ENCODE measurements at regions not wholly inside any gene's neighbourhood (a gene's known extent, or its start where the extent isn't known, plus 50 kb on each side); places are given as distances from the start of the nearest gene placed in this dataset.

- H3K9me3 ChIP-seq (ENCODE audit: low read length) = no peaks in the 10 kb centered on the region
- no peak overlapping the region for H2AFZ ChIP-seq (ENCODE audit: low read length)
- DNase-seq (ENCODE audit: low spot score) = no peak
- no peaks in the 10 kb centered on the region for H4K20me1 ChIP-seq (ENCODE audit: insufficient read depth, low read length)
- TF ChIP-seq CTCF (conservative IDR thresholded peaks at IDR 0.05; ENCODE audit: low read length) (no peak), EZH2phosphoT487 (IDR thresholded peaks at IDR 0.05; ENCODE audit: borderline replicate concordance, low read depth, low read length) (no peak)
- intact Hi-C loops (cut with micrococcal nuclease; ENCODE audit: unreplicated experiment) = no loop called here
- H3K4me3 ChIP-seq (ENCODE audit: low read depth, low read length, poor library complexity, severe bottlenecking) = no peak overlapping the region
- no TSS peak for BruUV-seq (replicated peaks)
- no peaks in the 10 kb centered on the region for H3K9me2 ChIP-seq (ENCODE audit: insufficient read depth, low read length)
- POLR2A ChIA-PET = interaction anchor here (1.0 to 1.2 kb wide), 3 partner anchors 12 to 335 kb away, joined by 3 to 4 read pairs (median 3); no protein-coding TSS in a partner anchor
- H3K27ac ChIP-seq (ENCODE audit: low read depth, low read length, poor library complexity, severe bottlenecking) = no peak overlapping the region
- no peaks in the 10 kb centered on the region for H3K79me2 ChIP-seq (ENCODE audit: insufficient read depth, low read depth, low read length)
- no peaks in the 10 kb centered on the region for H3K36me3 ChIP-seq (ENCODE audit: insufficient read depth, low read length)
- CTCF ChIA-PET (ENCODE audit: unreplicated experiment) = no interaction called here
- H3K4me2 ChIP-seq (ENCODE audit: low read length) = no peak overlapping the region
- H3K4me1 ChIP-seq (ENCODE audit: insufficient read depth, low read length, poor library complexity, severe bottlenecking) = no peaks in the 10 kb centered on the region
These were observed 349.0 kb upstream of the FAM174A start for GRCh38 chr5:100186181-100186580.

DNA sequence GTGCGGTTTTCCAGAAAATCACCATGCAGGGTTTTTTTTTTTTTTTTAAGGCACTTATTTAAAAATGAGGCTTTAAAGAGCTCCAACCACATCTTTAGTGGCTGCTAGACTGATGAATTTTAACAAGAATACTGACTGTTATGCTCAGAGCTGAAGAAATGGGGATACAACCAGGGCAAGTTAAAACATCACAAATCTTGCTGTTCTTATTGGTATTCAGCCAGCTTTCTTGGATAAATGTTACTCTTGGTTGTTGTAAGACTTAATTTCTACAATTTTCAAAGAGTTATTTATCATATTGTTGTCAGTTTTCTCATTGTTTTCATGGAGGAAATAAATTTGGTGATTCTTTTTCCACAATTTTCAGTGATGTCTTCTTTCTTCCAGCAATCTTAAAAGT, 352.8 kb upstream of the FAM174A start:
- Histone ChIP-seq H3K4me1 (ENCODE audit: insufficient read depth, low read length, poor library complexity, severe bottlenecking) (no peaks in the 10 kb centered on the region), H3K4me3 (ENCODE audit: low read depth, low read length, poor library complexity, severe bottlenecking) (no peak overlapping the region), H4K20me1 (ENCODE audit: insufficient read depth, low read length) (no peaks in the 10 kb centered on the region), H2AFZ (ENCODE audit: low read length) (no peak overlapping the region), H3K79me2 (ENCODE audit: insufficient read depth, low read depth, low read length) (no peaks in the 10 kb centered on the region), H3K9me3 (ENCODE audit: low read length) (no peaks in the 10 kb centered on the region), H3K9me2 (ENCODE audit: insufficient read depth, low read length) (no peaks in the 10 kb centered on the region), H3K27ac (ENCODE audit: low read depth, low read length, poor library complexity, severe bottlenecking) (no peak overlapping the region), H3K4me2 (ENCODE audit: low read length) (no peak overlapping the region), H3K36me3 (ENCODE audit: insufficient read depth, low read length) (no peaks in the 10 kb centered on the region)
- BruUV-seq (replicated peaks) = no TSS peak
- intact Hi-C loops (cut with micrococcal nuclease; ENCODE audit: unreplicated experiment) = no loop called here
- CTCF ChIA-PET (ENCODE audit: unreplicated experiment) = no interaction called here
- POLR2A ChIA-PET = interaction anchor here (0.7 to 1.0 kb wide), 2 partner anchors 9 to 10 kb away, joined by 3 to 6 read pairs; no protein-coding TSS in a partner anchor
- no peak for TF ChIP-seq CTCF (conservative IDR thresholded peaks at IDR 0.05; ENCODE audit: low read length)
- TF ChIP-seq EZH2phosphoT487 (IDR thresholded peaks at IDR 0.05; ENCODE audit: borderline replicate concordance, low read depth, low read length) = no peak
- DNase-seq (ENCODE audit: low spot score) = no peak

GRCh38 chr5:100175346-100175745, 359.8 kb upstream of the FAM174A start:
- intact Hi-C loops (cut with micrococcal nuclease; ENCODE audit: unreplicated experiment) = no loop called here
- BruUV-seq (replicated peaks) = no TSS peak
- Histone ChIP-seq H3K9me2 (ENCODE audit: insufficient read depth, low read length) (no peaks in the 10 kb centered on the region), H3K4me2 (ENCODE audit: low read length) (no peak overlapping the region), H3K4me1 (ENCODE audit: insufficient read depth, low read length, poor library complexity, severe bottlenecking) (no peaks in the 10 kb centered on the region), H3K27ac (ENCODE audit: low read depth, low read length, poor library complexity, severe bottlenecking) (no peak overlapping the region), H4K20me1 (ENCODE audit: insufficient read depth, low read length) (no peaks in the 10 kb centered on the region), H3K9me3 (ENCODE audit: low read length) (no peaks in the 10 kb centered on the region), H3K79me2 (ENCODE audit: insufficient read depth, low read depth, low read length) (no peaks in the 10 kb centered on the region), H3K4me3 (ENCODE audit: low read depth, low read length, poor library complexity, severe bottlenecking) (no peak overlapping the region), H3K36me3 (ENCODE audit: insufficient read depth, low read length) (no peaks in the 10 kb centered on the region), H2AFZ (ENCODE audit: low read length) (no peak overlapping the region)
- ChIA-PET POLR2A (no interaction called here), CTCF (ENCODE audit: unreplicated experiment) (no interaction called here)
- TF ChIP-seq CTCF (conservative IDR thresholded peaks at IDR 0.05; ENCODE audit: low read length) (no peak), EZH2phosphoT487 (IDR thresholded peaks at IDR 0.05; ENCODE audit: borderline replicate concordance, low read depth, low read length) (no peak)
- no peak for DNase-seq (ENCODE audit: low spot score)
